ENCODE measurements at regions not wholly inside any gene's neighbourhood (a gene's known extent, or its start where the extent isn't known, plus 50 kb on each side); places are given as distances from the start of the nearest gene placed in this dataset.

DNA sequence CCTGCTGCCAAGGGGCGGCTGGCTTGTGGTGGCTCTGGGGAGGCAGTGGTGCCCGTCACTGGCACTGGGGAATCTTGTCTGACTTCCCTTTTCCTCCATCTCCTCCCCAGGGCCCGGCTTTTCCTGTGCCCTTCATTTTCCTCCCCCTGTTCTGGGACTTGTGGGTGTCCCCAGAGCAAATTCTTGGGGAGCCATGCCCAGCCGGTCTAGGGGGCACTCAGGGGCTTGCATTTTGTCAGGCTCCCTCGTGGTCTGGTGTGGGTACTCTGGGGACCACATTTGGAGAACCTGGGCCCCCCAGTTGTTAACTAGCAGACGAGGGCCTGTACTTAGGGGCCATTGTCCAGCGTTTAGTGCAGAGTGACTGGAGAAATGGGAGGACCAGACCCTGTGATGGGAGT lies 105.2 kb upstream of the IER5L start:
- TF ChIP-seq GATA2 (CRISPR knock-in tag; IDR thresholded peaks at IDR 0.05) (no peak), EZH2phosphoT487 (IDR thresholded peaks at IDR 0.05; ENCODE audit: borderline replicate concordance, low read depth) (no peak), TAF1 (IDR thresholded peaks at IDR 0.05; ENCODE audit: borderline replicate concordance, low read depth, low read length) (no peak), MAX (IDR thresholded peaks at IDR 0.05; ENCODE audit: low read depth) (no peak), POLR2AphosphoS5 (IDR thresholded peaks at IDR 0.05; ENCODE audit: low read depth, low read length) (no peak), SMC3 (IDR thresholded peaks at IDR 0.05; ENCODE audit: low read depth, low read length) (no peak), YY1 (IDR thresholded peaks at IDR 0.05; ENCODE audit: low read depth) (no peak)
- TF ChIP-seq, protein P1, sequence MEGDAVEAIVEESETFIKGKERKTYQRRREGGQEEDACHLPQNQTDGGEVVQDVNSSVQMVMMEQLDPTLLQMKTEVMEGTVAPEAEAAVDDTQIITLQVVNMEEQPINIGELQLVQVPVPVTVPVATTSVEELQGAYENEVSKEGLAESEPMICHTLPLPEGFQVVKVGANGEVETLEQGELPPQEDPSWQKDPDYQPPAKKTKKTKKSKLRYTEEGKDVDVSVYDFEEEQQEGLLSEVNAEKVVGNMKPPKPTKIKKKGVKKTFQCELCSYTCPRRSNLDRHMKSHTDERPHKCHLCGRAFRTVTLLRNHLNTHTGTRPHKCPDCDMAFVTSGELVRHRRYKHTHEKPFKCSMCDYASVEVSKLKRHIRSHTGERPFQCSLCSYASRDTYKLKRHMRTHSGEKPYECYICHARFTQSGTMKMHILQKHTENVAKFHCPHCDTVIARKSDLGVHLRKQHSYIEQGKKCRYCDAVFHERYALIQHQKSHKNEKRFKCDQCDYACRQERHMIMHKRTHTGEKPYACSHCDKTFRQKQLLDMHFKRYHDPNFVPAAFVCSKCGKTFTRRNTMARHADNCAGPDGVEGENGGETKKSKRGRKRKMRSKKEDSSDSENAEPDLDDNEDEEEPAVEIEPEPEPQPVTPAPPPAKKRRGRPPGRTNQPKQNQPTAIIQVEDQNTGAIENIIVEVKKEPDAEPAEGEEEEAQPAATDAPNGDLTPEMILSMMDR (IDR thresholded peaks at IDR 0.05), result no peak
